ENCODE measurements at regions not wholly inside any gene's neighbourhood (a gene's known extent, or its start where the extent isn't known, plus 50 kb on each side); places are given as distances from the start of the nearest gene placed in this dataset.
"Not testable (repeated sequence)": the region's sequence is repeated elsewhere in the genome, so short reads cannot be mapped to it uniquely, and the experiment has no call there.

DNA sequence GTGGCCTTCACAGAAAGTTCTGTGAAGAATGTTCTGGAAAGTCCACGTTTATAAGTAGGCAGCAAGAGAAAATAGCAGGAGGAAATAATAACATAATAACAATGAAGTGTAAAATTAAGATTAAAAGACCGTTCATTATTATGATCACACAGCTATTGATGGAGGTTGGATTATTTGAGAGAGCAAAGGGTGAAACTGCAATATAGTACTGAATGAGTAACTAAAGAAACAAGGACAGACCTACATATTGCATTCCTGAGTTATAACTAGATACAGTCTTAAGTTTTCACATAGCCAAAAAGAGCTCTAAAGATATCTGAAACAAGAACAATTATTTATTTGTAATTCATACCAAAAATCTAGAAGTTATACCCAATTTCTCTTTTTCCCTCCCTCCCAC is 122.9 kb upstream of the TMEM164 start:
- DNase-seq (ENCODE audit: low spot score), result no peak

DNA sequence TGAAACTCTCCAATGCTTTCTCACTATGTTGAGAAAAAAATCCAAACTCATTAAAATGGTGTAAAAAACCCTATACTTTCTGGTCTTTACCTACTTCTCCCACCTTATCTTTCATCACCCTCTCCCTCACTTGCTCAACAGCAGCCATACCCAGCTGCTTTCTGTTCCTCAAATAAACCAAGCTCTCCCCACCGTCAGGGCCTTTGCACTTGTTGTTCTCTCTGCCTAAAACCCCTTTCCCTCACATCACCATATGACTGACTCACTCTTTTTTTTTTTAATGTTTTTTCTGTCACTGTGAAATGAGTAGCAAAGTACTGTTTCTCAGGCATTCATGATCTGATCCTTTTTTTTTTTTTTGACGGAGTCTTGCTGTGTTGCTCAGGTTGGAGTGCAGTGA is 122.3 kb upstream of the TMEM164 start:
- no peak for DNase-seq (ENCODE audit: low spot score)

DNA sequence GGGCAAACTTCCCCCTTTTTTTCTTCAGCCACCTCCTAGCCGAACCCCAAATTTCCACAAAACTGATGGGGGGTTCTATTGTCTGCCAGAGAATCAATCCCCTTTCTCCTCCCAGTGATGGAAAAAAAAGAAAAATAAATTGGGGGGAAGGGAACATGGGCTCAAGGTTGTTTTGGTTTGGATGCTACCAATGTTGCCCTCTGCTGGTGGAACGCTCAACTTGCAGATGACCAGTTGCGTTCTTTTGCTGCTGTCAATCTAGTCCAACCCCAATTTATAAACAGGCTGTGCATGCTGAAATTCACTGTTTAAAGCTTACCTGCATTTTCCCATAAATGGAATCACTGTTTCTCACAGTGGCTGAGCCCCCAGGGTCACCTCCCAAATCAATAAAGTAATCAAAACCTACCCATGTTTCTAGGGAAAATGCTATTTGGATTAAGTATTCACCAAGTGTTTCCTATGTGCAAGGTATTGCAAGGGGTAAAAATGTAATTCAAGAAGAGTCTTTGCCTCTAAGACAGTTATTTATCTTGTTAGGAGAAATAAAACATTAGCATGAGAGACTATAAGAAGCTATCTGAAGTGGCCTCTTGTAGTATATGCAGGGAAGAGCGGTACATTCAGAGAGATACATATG is 116.7 kb upstream of the TMEM164 start:
- DNase-seq (ENCODE audit: low spot score), result peak; percentile 60

DNA sequence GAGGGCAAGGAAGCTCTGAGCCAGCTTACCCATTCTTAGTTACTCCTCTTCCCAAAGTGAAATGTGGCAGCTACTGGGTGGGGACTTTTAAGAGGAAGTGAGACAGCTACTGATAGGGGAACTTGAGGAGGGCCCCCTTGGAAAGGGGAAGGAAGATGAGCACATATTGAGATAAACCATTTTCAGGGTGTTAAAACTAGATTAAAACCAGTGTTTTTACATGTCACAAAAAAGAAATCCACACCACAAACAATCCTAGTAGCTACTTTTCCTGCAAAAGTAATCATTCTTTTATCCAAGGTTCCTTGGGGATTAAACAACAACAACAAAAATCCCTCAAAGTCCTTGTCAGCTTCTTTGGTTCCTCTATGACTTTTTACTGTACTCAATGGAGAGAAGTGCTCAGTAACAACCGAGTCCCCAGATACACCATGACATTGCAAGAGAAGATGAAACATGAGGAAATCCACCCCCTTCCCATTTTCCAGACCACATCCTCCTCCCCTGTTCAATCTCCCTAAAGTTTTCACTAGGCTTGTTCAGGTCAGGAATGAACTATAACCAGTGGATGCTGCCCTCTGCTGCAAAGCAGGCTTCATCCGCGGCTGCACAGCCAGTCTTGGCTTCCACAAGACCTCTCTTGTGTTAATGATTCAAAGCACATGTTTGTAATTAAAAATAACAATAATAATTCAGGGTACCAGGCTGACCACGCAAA is 113.5 kb upstream of the TMEM164 start:
- peak; percentile 29 for DNase-seq (ENCODE audit: low spot score)

DNA sequence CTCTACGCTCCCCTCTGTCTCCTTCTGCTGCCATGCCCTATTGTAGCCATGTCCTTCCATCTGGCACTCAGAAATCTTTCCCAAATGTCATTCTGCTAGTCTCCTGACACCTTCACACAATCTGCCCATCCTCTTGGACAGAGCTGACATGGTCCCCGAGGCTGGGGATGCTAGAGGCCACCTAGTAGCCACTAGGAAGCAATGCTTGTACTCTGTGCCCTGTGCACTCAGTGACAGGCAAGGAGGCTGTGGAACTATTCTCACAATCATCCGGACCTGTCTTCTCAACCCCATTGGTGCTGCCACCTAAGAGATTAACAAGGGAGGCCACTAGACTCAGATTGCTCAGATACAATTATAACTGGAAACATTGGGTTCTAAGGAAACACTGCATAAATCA is 112.6 kb upstream of the TMEM164 start:
- DNase-seq (ENCODE audit: low spot score), result no peak

DNA sequence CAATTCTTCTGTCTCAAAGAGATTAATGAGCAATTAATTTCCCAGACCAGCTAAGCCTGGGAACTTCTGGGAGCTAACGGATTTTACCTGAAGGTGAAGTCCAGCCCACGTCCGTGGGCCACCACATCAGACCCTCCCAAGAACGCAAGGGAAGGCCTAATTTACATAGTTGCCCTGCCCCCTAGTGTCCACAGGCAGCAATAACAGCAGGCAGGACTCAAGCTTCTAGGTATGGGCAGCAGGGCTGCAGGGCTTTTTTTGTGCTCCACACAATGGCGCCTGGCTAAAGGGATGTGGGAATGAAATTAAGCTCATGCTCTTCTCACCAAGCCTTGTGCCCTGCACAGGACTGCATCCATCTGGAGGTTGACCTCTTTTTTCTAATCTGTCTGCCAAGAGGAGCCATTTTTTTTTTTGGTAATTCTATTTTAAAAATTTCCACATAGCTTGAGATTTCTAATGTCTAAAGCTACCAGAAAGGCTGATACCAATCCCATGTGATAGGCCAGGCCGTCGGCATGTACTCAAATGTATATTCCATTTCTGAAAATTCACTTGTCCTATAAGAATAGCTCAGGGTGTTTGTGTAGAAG is 111.9 kb upstream of the TMEM164 start:
- DNase-seq (ENCODE audit: low spot score), result peak; percentile 72

DNA sequence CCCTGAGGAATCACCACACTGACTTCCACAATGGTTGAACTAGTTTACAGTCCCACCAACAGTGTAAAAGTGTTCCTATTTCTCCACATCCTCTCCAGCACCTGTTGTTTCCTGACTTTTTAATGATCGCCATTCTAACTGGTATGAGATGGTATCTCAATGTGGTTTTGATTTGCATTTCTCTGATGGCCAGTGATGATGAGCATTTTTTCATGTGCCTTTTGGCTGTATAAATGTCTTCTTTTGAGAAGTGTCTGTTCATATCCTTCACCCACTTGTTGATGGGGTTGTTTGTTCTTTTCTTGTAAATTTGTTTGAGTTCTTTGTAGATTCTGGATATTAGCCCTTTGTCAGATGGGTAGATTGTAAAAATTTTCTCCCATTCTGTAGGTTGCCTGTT is 106.9 kb upstream of the TMEM164 start:
- not testable (repeated sequence) for DNase-seq (ENCODE audit: low spot score)

DNA sequence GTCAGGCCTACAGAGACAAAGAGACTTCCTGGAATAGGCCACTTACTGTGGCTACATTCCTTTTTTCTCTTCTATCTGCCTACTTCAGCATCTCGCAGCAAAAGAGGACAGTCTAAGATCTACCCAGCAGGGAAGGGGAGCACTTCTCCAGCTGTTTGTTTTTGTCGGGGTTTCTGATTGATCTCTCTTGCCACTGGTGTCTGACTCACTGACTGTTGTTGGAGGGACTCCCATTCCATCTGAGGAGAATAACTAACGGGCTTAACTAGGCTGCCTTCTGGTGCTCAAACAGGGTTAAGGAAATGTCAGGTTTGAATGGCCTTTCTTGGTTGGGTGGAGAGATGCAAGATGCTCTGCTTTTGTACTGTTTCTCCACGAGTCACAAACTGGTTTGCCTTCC is 100.2 kb upstream of the TMEM164 start:
- peak; percentile 19 for DNase-seq (ENCODE audit: low spot score)

DNA sequence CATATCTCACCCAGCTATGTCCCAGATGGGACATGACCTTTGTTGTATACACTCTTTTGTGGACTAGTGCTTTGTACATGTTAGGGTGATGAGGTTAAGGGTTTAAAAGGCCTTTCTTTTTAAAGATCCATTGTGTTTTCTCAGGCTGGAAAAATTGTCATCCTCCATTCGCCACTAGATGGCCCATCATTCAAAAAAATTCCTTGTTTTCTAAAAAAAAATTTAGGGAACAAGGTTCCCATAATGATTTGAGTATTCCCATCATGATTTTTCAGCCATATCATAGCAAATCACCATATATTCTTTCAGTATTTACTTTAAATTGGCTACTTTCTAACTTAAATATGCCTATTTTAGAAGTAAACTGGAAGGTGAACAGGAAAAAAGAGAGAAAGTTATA is 91.9 kb upstream of the TMEM164 start:
- peak; percentile 12 for DNase-seq (ENCODE audit: low spot score)

DNA sequence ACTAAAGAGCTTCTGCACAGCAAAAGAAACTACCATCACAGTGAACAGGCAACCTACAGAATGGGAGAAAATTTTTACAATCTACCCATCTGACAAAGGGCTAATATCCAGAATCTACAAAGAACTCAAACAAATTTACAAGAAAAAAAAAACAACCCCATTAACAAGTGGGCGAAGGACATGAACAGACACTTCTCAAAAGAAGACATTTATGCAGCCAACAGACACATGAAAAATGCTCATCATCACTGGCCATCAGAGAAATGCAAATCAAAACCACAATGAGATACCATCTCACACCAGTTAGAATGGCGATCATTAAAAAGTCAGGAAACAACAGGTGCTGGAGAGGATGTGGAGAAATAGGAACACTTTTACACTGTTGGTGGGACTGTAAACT is 89.9 kb upstream of the TMEM164 start:
- not testable (repeated sequence) for DNase-seq (ENCODE audit: low spot score)

DNA sequence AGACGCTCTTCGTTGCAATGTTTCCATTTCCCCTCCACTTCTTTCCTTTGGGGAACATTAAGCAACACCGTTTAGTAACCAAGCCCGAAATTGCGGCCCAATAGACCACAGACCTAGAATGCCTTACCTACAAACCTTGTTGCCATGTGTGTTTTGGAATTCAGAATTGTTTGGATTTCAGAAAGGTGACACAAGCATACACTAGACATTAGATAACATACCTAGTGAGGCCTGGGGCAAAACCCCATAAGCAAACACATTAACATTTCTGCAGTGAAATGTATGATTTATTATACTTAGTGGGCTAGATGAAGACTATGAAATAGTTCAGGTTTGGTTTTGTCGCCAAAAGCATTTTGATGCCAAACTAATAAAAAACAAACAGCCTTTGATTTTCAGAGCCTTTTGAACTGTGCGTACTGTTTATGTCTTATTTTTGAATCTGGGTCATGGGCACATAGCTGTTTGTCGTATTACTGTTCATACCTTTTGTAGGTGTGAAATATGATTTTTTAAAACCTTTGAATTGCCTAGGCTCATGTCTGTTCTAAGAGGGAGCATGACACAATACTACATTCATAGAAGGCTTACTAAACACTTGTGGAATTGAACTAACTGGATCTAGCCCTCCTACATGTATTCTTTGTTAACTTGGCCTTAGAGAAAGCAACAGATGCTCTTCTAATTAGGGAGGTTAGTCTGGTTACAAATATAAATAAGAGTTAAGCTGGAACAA is 88.6 kb upstream of the TMEM164 start:
- no peak for DNase-seq (ENCODE audit: low spot score)

DNA sequence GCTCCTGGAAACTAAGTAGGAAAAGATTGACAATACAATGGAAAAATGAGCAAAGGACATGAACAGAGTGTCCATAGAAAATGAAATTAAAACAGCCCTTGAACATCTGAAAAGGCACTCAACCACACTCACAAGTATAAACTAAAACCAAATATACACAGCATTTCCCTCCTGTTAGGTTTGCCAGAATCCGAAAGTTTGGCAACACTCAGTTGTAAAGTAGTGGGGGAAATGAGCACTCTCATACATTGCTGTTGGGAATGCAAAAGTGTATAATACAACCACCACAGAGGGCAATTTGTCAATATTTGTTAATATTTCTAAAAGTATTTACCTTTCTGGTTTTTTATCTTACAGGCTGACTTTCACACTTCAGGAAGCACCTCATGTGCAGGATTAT is 84.2 kb upstream of the TMEM164 start:
- DNase-seq (ENCODE audit: low spot score), result no peak

DNA sequence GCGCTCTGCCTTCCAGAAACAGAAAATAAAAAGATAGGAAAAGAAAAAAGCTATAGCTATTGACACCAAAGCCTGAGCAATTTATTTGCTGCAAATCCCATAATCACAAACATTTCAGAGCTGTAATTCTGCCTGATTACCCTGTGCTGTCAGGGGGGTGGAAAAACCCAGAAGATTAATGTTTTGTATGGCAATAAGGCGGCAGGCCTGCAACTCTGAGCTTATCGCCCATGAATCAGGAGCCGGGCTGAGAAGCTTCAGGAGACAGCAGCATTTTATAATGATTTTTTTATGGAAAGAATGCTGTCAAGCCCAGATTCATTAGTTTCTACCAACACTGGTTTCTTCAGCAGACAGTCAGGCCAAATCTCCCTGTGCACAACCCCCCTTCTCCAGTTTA is 82.6 kb upstream of the TMEM164 start:
- DNase-seq (ENCODE audit: low spot score), result no peak

DNA sequence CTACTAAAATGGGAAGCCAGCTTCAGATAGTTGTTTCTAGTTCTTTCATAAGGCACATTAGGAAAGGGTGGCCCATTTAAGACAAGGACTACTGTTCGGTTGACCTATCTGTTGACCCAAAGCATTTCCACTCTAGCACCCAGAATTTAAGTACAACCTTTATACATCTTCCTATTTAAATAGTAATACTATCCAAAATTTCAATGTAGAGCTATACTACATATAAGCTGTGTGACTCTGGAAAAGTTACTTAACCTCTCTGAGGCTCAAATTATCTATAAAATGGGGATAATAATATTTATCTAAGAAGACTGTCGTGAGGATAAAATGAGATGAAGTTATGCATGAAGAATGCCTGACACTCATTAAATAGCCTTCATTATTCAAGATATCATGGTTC is 82.0 kb upstream of the TMEM164 start:
- no peak for DNase-seq (ENCODE audit: low spot score)

DNA sequence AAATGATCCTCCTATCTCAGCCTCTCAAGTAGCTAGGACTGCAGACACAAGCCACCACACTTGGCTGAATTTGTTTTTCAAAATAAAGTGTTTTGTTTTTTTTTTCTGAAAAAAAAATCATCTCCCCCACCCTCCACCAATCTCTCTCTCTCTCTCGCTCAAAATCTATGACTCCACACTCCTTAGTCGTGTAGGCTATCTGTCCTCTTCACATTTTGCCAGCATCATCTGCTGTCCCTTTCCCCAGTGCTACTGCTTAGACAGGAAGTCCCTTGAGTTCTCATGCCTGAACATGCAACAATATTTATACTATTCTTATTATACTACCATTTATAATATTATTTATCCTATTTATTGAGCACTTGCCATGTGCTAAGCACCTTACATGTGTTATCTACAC is 80.7 kb upstream of the TMEM164 start:
- DNase-seq (ENCODE audit: low spot score), result no peak

DNA sequence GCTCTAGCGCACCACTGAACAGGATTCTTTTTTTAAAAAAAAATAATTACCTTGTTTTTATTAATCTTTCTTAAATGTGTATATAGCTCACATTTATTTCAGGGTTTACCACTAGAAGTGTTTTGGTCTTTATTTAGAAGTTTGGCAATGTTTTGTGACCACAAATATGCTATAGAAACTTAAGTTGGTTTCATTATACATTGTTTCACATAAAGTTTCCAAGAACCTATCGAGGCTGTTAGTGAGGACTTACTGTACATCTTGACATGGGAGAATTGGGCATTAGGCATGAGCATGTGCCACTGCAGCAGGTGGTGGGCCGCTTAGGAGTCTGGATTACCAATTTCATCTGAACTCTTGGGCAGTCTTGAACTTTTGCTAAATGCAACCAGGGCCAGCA is 77.9 kb upstream of the TMEM164 start:
- not testable (repeated sequence) for DNase-seq (ENCODE audit: low spot score)

DNA sequence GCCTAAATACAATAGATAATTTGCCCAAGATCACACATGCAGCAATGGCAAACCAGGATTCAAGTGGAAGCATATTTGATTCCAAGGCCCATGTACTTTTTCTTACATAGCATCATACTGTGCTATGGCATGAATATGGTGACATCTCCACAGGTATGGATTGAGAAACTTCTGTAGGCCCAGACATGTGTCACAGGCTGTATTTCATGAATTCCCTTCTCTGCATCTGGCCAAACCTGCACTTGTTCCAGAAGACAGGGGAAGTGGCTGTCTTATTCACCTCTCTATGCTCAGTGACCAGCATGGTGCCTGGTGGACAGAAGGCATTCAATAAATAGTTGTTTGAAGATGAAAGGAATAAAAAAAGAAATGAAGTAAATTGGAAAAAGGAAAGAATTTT is 77.3 kb upstream of the TMEM164 start:
- no peak for DNase-seq (ENCODE audit: low spot score)

DNA sequence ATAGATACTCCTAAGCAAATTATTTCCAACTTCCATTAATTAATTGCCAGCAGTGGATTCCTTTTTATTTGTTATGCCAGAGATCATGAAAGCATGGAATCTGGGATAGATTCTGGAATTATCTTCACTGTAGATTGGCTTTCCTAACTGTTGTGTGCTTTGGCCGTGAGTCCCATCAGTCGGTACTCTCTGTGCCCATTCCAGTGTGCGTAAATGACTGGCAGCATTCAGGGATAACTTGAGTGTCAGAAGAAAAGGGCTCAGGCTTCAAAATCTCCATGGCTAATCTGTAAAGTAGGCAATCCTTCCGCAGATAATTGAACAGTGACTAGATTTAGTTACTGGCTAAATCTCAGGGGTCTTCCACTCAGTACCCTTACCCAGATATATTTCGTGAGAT is 76.8 kb upstream of the TMEM164 start:
- DNase-seq (ENCODE audit: low spot score), result no peak

DNA sequence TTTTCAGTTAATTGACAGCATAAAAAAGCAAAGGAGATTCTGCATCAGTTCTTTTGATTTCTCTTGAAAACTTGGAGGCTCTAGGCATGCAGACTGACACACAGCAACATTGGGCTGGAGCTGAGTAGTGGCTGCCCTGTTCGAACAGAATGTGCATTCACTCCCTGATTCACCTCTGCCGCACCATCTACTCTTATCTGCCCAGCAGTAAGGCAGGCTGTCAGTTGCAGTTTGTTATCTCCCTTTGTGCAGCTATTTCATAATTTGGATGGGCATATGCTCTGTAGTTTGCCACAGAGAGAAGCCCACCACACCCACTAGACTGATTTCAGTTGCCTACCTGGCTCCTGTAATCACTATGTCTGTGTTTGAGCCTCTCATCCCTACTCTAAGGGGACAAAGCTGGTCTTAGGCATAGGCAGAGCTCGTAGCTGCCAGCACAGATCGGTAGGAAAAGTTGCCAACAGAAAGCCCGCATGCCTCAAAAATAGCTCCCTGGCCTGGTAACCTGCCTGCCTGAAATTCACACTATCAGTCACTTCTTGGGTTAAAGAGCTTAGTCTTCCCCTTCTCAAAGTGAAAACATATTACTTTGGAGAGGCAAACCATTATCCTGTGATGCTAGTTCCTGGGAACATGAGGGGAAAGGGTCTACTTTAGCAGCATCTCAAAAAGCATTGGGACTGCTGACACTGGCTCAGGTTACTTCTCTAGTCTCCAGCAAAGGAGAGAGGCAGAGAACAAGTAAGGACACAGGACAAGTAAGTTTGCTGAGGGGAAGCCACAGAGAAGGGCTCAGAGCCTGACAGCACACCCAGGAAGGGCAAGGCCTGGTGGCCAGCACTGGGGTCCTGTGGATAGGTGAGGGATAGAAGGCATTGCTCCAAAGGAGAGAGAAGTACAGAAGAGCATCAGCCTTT is 75.9 kb upstream of the TMEM164 start:
- no peak for DNase-seq (ENCODE audit: low spot score)

DNA sequence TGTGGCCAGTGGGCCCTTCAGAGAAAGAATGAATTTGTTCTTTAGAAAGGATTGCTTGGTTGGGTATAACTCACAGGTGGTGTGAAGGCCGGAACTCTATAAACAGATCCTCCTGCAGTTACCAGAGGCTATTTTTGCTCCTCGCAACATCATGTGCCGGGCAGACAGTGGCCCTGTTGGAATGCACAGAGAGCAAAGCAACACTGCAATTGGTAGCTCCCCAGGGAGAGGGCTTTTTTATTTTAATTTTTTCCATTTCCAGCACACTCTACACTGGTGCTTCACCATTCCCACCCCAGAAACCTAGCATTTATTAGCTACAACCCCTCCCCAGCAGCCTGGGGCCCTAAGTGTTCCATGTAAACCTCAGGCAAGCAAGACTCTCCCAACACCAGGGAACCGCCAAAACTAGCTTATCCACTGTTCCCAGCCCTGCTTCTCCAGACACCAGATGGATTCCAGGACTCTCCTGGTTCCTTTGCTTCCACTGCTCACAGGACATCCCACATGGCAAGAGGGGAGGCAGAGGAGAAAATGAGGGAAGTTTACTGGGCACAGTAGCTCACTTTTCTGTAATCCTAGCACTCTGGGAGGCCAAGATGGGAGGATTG is 75.1 kb upstream of the TMEM164 start:
- no peak for DNase-seq (ENCODE audit: low spot score)

DNA sequence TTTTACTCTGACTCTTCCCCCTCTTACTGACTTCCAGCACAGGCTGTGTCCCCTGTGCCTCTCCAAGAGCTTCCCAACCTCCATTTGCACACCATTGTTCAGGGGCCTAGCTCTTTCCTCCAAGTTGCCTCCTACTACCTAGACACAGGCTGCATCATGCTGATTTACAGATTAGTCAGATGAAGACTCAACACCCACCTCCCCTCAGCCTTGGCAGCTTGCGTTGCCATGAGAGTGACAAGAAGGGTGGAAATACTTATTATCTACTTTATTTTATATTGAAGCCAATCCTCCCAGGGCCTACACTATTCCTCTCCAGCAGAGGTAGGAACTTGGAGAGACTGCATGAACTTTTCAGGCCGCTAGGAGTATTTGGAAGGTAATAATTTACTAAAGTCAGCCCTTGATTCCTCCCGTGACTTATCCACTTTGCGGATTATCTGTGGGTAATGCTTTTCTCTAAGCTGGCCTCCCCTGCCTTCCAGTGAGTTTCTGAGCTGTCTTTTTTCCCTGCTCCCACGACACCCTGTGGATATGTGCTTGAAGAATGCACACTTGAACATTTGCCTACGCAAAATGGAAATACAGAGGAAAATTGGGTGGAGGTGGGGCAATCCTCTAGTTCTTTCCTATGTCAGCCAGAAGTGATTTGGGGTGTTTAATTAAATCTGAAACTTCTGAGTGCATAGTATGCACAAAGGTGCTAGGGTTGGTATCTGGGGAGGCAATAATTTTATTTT is 74.1 kb upstream of the TMEM164 start:
- DNase-seq (ENCODE audit: low spot score), result no peak

All from AG20443 (cell line).